EL (cell line): ENCODE measurements at regions not wholly inside any gene's neighbourhood (a gene's known extent, or its start where the extent isn't known, plus 50 kb on each side); places are given as distances from the start of the nearest gene placed in this dataset.

Experiments
- DNase-seq: peaks from one replicate; pipeline ENCODE4 v3.0.0-alpha.2; 2016

- DNase-seq: no peak
Measured at GRCh38 chr21:27258742-27259448, 292.0 kb upstream of the ADAMTS5 start.

- DNase-seq: no peak
Measured at GRCh38 chr21:27257908-27258556, 291.1 kb upstream of the ADAMTS5 start.

- DNase-seq: no peak
Measured at GRCh38 chr21:27257226-27257625, 290.3 kb upstream of the ADAMTS5 start.

GRCh38 chr21:27251752-27252151 lies 284.9 kb upstream of the ADAMTS5 start:
- DNase-seq: no peak

- DNase-seq: no peak
Measured at GRCh38 chr21:27250366-27250765, 283.5 kb upstream of the ADAMTS5 start.

GRCh38 chr21:27248814-27249213 lies 281.9 kb upstream of the ADAMTS5 start:
- DNase-seq: no peak

- DNase-seq: peak; percentile 56
Measured at GRCh38 chr21:27246741-27247140, 279.9 kb upstream of the ADAMTS5 start.

- DNase-seq: no peak
Measured at GRCh38 chr21:27244776-27245175, 277.9 kb upstream of the ADAMTS5 start.

GRCh38 chr21:27244352-27244751 lies 277.5 kb upstream of the ADAMTS5 start:
- DNase-seq: peak; percentile 31

- no peak for DNase-seq
Measured at GRCh38 chr21:27240839-27241238, 274.0 kb upstream of the ADAMTS5 start.

- DNase-seq: no peak
Measured at GRCh38 chr21:27233514-27234115, 266.7 kb upstream of the ADAMTS5 start.

- no peak for DNase-seq
Measured at GRCh38 chr21:27225940-27226339, 259.1 kb upstream of the ADAMTS5 start.

GRCh38 chr21:27225151-27225550 lies 258.3 kb upstream of the ADAMTS5 start:
- DNase-seq: peak; percentile 56

- no peak for DNase-seq
Measured at GRCh38 chr21:27224169-27224568, 257.3 kb upstream of the ADAMTS5 start.

- no peak for DNase-seq
Measured at GRCh38 chr21:27221077-27221476, 254.2 kb upstream of the ADAMTS5 start.

- DNase-seq: no peak
Measured at GRCh38 chr21:27220416-27220815, 253.5 kb upstream of the ADAMTS5 start.

- peak; percentile 55 for DNase-seq
Measured at GRCh38 chr21:27219068-27219467, 252.2 kb upstream of the ADAMTS5 start.

GRCh38 chr21:27213303-27213702 lies 246.4 kb upstream of the ADAMTS5 start:
- DNase-seq: peak; percentile 41

- no peak for DNase-seq
Measured at GRCh38 chr21:27212441-27212840, 245.6 kb upstream of the ADAMTS5 start.

- DNase-seq: no peak
Measured at GRCh38 chr21:27209546-27209945, 242.7 kb upstream of the ADAMTS5 start.

- DNase-seq: peak; percentile 77
Measured at GRCh38 chr21:27206368-27206982, 239.6 kb upstream of the ADAMTS5 start.

GRCh38 chr21:27202301-27202700 lies 235.4 kb upstream of the ADAMTS5 start:
- DNase-seq: peak; percentile 7

- DNase-seq: peak; percentile 74
Measured at GRCh38 chr21:27201197-27201596, 234.3 kb upstream of the ADAMTS5 start.

- peak; percentile 36 for DNase-seq
Measured at GRCh38 chr21:27196651-27197050, 229.8 kb upstream of the ADAMTS5 start.
